HG02943 (cell line): ENCODE measurements at regions not wholly inside any gene's neighbourhood (a gene's known extent, or its start where the extent isn't known, plus 50 kb on each side); places are given as distances from the start of the nearest gene placed in this dataset.
A peak's percentile ranks its signal among the peaks of the same experiment; 100 is the strongest.
"Not testable (repeated sequence)": the region's sequence is repeated elsewhere in the genome, so short reads cannot be mapped to it uniquely, and the experiment has no call there.

Experiments
- ATAC-seq: cut with Tn5 transposase; IDR thresholded peaks from one replicate; pipeline ENCODE4 v1.9.1; 2021; ENCODE audit warnings: mild to moderate bottlenecking, low read depth, moderate library complexity; ENCODE audit not compliant: unreplicated experiment

GRCh38 chrX:22526339-22526738 is 253.6 kb downstream of the CBLL2 start:
- ATAC-seq = peak; percentile 98

GRCh38 chrX:22527302-22527701 is 254.6 kb downstream of the CBLL2 start:
- no peak for ATAC-seq

GRCh38 chrX:22533898-22534297 is 261.2 kb downstream of the CBLL2 start:
- ATAC-seq = no peak

- no peak for ATAC-seq
Measured at GRCh38 chrX:22534643-22535042, 261.9 kb downstream of the CBLL2 start.

GRCh38 chrX:22536746-22537304 is 264.1 kb downstream of the CBLL2 start:
- ATAC-seq = no peak

- no peak for ATAC-seq
Measured at GRCh38 chrX:22538580-22538979, 265.9 kb downstream of the CBLL2 start.

- ATAC-seq = no peak
Measured at GRCh38 chrX:22541926-22542325, 269.2 kb downstream of the CBLL2 start.

- ATAC-seq = no peak
Measured at GRCh38 chrX:22542641-22543040, 269.9 kb downstream of the CBLL2 start.

- no peak for ATAC-seq
Measured at GRCh38 chrX:22559506-22559905, 286.8 kb downstream of the CBLL2 start.

GRCh38 chrX:22575161-22575845 is 302.6 kb downstream of the CBLL2 start:
- no peak for ATAC-seq

- no peak for ATAC-seq
Measured at GRCh38 chrX:22577181-22577580, 304.5 kb downstream of the CBLL2 start.

- no peak for ATAC-seq
Measured at GRCh38 chrX:22585831-22586230, 313.1 kb downstream of the CBLL2 start.

GRCh38 chrX:22589845-22590244 is 317.1 kb downstream of the CBLL2 start:
- no peak for ATAC-seq

- no peak for ATAC-seq
Measured at GRCh38 chrX:22594766-22595165, 322.1 kb downstream of the CBLL2 start.

- ATAC-seq = no peak
Measured at GRCh38 chrX:22603060-22603459, 330.3 kb downstream of the CBLL2 start.

GRCh38 chrX:22609452-22609851 is 336.7 kb downstream of the CBLL2 start:
- not testable (repeated sequence) for ATAC-seq

- ATAC-seq = no peak
Measured at GRCh38 chrX:22616867-22617266, 344.2 kb downstream of the CBLL2 start.

- ATAC-seq = no peak
Measured at GRCh38 chrX:22627576-22627975, 354.9 kb downstream of the CBLL2 start.

- ATAC-seq = no peak
Measured at GRCh38 chrX:22628275-22628674, 355.6 kb downstream of the CBLL2 start.

GRCh38 chrX:22629105-22629725 is 356.5 kb downstream of the CBLL2 start:
- no peak for ATAC-seq

- no peak for ATAC-seq
Measured at GRCh38 chrX:22634083-22634482, 361.4 kb downstream of the CBLL2 start.

- no peak for ATAC-seq
Measured at GRCh38 chrX:22634751-22635150, 362.0 kb downstream of the CBLL2 start.
